H1 (cell line): ENCODE measurements at regions not wholly inside any gene's neighbourhood (a gene's known extent, or its start where the extent isn't known, plus 50 kb on each side); places are given as distances from the start of the nearest gene placed in this dataset.

Experiments used
- CTCF ChIA-PET: fragments of 300-600 bp; sonication (Branson Sonifier 250); formaldehyde crosslinking; loops from one replicate; lab custom pipeline; 2021; ENCODE audit not compliant: partially characterized antibody; lab: Charles Lee
- POLR2A ChIA-PET: fragments of 300-600 bp; sonication (Branson Sonifier 250); formaldehyde crosslinking; loops from one replicate; lab custom pipeline; 2021; ENCODE audit warnings: inconsistent platforms; ENCODE audit not compliant: partially characterized antibody; lab: Charles Lee
- DNase-seq, 2 experiments: peaks; one replicate each; pipeline versions ENCODE4 v3.0.0 to v3.0.0-alpha.2; 2010 to 2022; ENCODE audit warnings: low spot score in 2 of 2, low read depth in 1 of 2, mixed read lengths in 1 of 2
- FAIRE-seq: peaks from 2 replicates; lab custom pipeline; 2011; peaks lifted over from hg19 to GRCh38; lab: Jason Lieb, UNC
- H2AFZ ChIP-seq: 2 replicates; pipeline ENCODE4 v1.8.1; 2012; ENCODE audit warnings: low read length, inconsistent platforms
- H2AK5ac ChIP-seq: 2 replicates; pipeline ENCODE4 v1.6.1; 2013; ENCODE audit warnings: low read depth, low read length
- H2BK120ac ChIP-seq: replicated peaks from 2 replicates; pipeline ENCODE3; 2013; ENCODE audit warnings: low read depth, low read length, inconsistent platforms
- H2BK12ac ChIP-seq: 2 replicates; pipeline ENCODE4 v1.6.1; 2013; ENCODE audit warnings: low read depth, low read length
- H2BK15ac ChIP-seq: 2 replicates; pipeline ENCODE4 v1.6.1; 2013; ENCODE audit warnings: low read length
- H2BK20ac ChIP-seq: 2 replicates; pipeline ENCODE4 v1.6.1; 2013; ENCODE audit warnings: low read length
- H2BK5ac ChIP-seq: 2 replicates; pipeline ENCODE4 v1.6.1; 2013; ENCODE audit warnings: low read depth, low read length
- H3K14ac ChIP-seq: 2 replicates; pipeline ENCODE4 v1.6.1; 2013; ENCODE audit warnings: inconsistent platforms; ENCODE audit not compliant: insufficient read length
- H3K18ac ChIP-seq: 2 replicates; pipeline ENCODE4 v1.6.1; 2013; ENCODE audit warnings: low read length; ENCODE audit errors: extremely low read depth
- H3K23ac ChIP-seq: 2 replicates; pipeline ENCODE4 v1.6.1; 2013; ENCODE audit warnings: inconsistent platforms; ENCODE audit not compliant: insufficient read length
- H3K23me2 ChIP-seq: 2 replicates; pipeline ENCODE4 v1.6.1; 2013; ENCODE audit warnings: low read depth, low read length
- H3K27ac ChIP-seq: 2 replicates; pipeline ENCODE4 v1.6.1; 2011; ENCODE audit warnings: low read depth, low read length, inconsistent platforms
- H3K27me3 ChIP-seq, 4 experiments: replicated peaks in 1 of 4; 1 replicate in 1 of 4; 2 replicates in 3 of 4; pipeline versions ENCODE4 v1.6.1 to v1.8.1; 2011 to 2013; ENCODE audit warnings: low read length in 3 of 4, mild to moderate bottlenecking in 3 of 4, inconsistent platforms in 2 of 4, mixed read lengths in 2 of 4, moderate library complexity in 1 of 4; ENCODE audit not compliant: control insufficient read depth in 3 of 4, insufficient read depth in 3 of 4; ENCODE audit errors: extremely low read depth in 1 of 4
- H3K36me3 ChIP-seq, 4 experiments: 2 replicates each; pipeline versions ENCODE4 v1.6.1 to v1.8.1; 2011 to 2013; ENCODE audit warnings: mild to moderate bottlenecking in 4 of 4, low read length in 3 of 4, moderate library complexity in 2 of 4, control low read depth in 1 of 4, inconsistent platforms in 1 of 4; ENCODE audit not compliant: insufficient read depth in 4 of 4, control insufficient read depth in 2 of 4
- H3K4ac ChIP-seq: replicated peaks from 2 replicates; pipeline ENCODE3; 2013; ENCODE audit warnings: low read length, low read depth, mixed read lengths, inconsistent platforms; ENCODE audit not compliant: insufficient read length
- H3K4me1 ChIP-seq, 4 experiments: replicated peaks in 1 of 4; 1 replicate in 1 of 4; 2 replicates in 3 of 4; pipeline versions ENCODE4 v1.6.1 to v1.8.1; 2011 to 2013; ENCODE audit warnings: low read length in 3 of 4, inconsistent platforms in 2 of 4, mixed read lengths in 1 of 4; ENCODE audit not compliant: insufficient read depth in 4 of 4, control insufficient read depth in 3 of 4
- H3K4me2 ChIP-seq, 2 experiments: 2 replicates each; pipeline versions ENCODE4 v1.6.1 to v1.8.1; 2011 to 2013; ENCODE audit warnings: low read depth in 2 of 2, low read length in 2 of 2, control low read depth in 1 of 2, inconsistent platforms in 1 of 2, mild to moderate bottlenecking in 1 of 2; ENCODE audit not compliant: insufficient read depth in 1 of 2
- H3K4me3 ChIP-seq, 4 experiments: fragments of 200-600, 300-600 bp in 1 of 4; sonication (generic), shearing (Covaris generic), sonication (Bioruptor Twin) in 1 of 4; 2 replicates each; pipeline versions ENCODE4 v1.5.1 to v1.8.1; 2011 to 2016; ENCODE audit warnings: low read length in 4 of 4, low read depth in 3 of 4, control low read depth in 2 of 4, inconsistent platforms in 2 of 4, mild to moderate bottlenecking in 2 of 4, mixed read lengths in 1 of 4, moderate library complexity in 1 of 4; ENCODE audit not compliant: insufficient read depth in 2 of 4; ENCODE audit errors: extremely low read depth in 1 of 4
- H3K56ac ChIP-seq: replicated peaks from 2 replicates; pipeline ENCODE3; 2013; ENCODE audit warnings: low read depth, mild to moderate bottlenecking, mixed read lengths, low read length, inconsistent platforms; ENCODE audit not compliant: insufficient read length
- H3K79me1 ChIP-seq: 2 replicates; pipeline ENCODE4 v1.6.1; 2013; ENCODE audit warnings: low read depth, low read length, control low read depth
- H3K79me2 ChIP-seq, 2 experiments: 2 replicates each; pipeline versions ENCODE4 v1.6.1 to v1.8.1; 2012 to 2013; ENCODE audit warnings: low read length in 2 of 2, mild to moderate bottlenecking in 2 of 2, inconsistent platforms in 1 of 2; ENCODE audit not compliant: insufficient read depth in 2 of 2, control insufficient read depth in 1 of 2
- H3K9ac ChIP-seq, 4 experiments: replicated peaks in 1 of 4; 1 replicate in 1 of 4; 2 replicates in 3 of 4; pipeline versions ENCODE4 v1.6.1 to v1.8.1; 2011 to 2013; ENCODE audit warnings: low read depth in 3 of 4, low read length in 3 of 4, control low read depth in 2 of 4, mild to moderate bottlenecking in 2 of 4, moderate library complexity in 2 of 4, inconsistent platforms in 1 of 4; ENCODE audit errors: extremely low read depth in 1 of 4
- H3K9me3 ChIP-seq, 2 experiments: 2 replicates each; pipeline versions ENCODE4 v1.6.1 to v1.8.1; 2012 to 2013; ENCODE audit warnings: mild to moderate bottlenecking in 2 of 2, moderate library complexity in 2 of 2, control low read depth in 1 of 2, inconsistent platforms in 1 of 2, low read depth in 1 of 2, low read length in 1 of 2, mixed read lengths in 1 of 2; ENCODE audit not compliant: insufficient read depth in 2 of 2
- H4K20me1 ChIP-seq, 2 experiments: replicated peaks in 1 of 2; 2 replicates each; pipeline versions ENCODE3 to v1.8.1; 2011 to 2013; ENCODE audit warnings: inconsistent platforms in 2 of 2, low read length in 2 of 2, mild to moderate bottlenecking in 1 of 2; ENCODE audit not compliant: insufficient read depth in 2 of 2, control insufficient read depth in 1 of 2
- H4K5ac ChIP-seq: 2 replicates; pipeline ENCODE4 v1.6.1; 2013; ENCODE audit warnings: low read length, low read depth, mixed read lengths, inconsistent platforms; ENCODE audit not compliant: insufficient read length
- H4K8ac ChIP-seq: 2 replicates; pipeline ENCODE4 v1.8.0; 2013; ENCODE audit warnings: mild to moderate bottlenecking, moderate library complexity, low read length, inconsistent platforms; ENCODE audit not compliant: insufficient read depth; ENCODE audit errors: extremely low read depth
- H4K91ac ChIP-seq: replicated peaks from 2 replicates; pipeline ENCODE3; 2013; ENCODE audit warnings: low read length, mixed read lengths, inconsistent platforms; ENCODE audit not compliant: insufficient read length
- BACH1 ChIP-seq: IDR thresholded peaks from 2 replicates; pipeline ENCODE4 v1.6.1; 2012; ENCODE audit warnings: low read length, improper control_type of control experiment
- GTF2F1 ChIP-seq: IDR thresholded peaks from 2 replicates; pipeline ENCODE4 v1.6.1; 2012; ENCODE audit warnings: low read depth, low read length, improper control_type of control experiment, borderline replicate concordance
- RBBP5 ChIP-seq: IDR thresholded peaks from 2 replicates; pipeline ENCODE4 v1.7.1; 2012; ENCODE audit warnings: low read depth, mild to moderate bottlenecking, inconsistent platforms, low read length, moderate library complexity, borderline replicate concordance
- SP1 ChIP-seq: IDR thresholded peaks from 2 replicates; pipeline ENCODE4 v1.6.1; 2011; ENCODE audit warnings: low read depth, low read length
- SUZ12 ChIP-seq: fragments of 200-600 bp; sonication (generic); IDR thresholded peaks from 2 replicates; pipeline ENCODE4 v1.6.1; 2012; ENCODE audit warnings: mild to moderate bottlenecking, inconsistent platforms, low read length, moderate library complexity, mixed read lengths
- TAF7 ChIP-seq: optimal IDR thresholded peaks from 2 replicates; pipeline ENCODE3; 2011; ENCODE audit warnings: low read depth, mild to moderate bottlenecking, inconsistent platforms, low read length, moderate library complexity, borderline replicate concordance
- WGBS, 2 experiments: shearing (Covaris generic) in 1 of 2; methylation state at CpG; one replicate each; pipeline versions ENCODE4 v1.1.6 to v1.1.7; 2013 to 2015; ENCODE audit warnings: low lambda C conversion rate in 2 of 2, mixed read lengths in 2 of 2, inconsistent platforms in 1 of 2, low coverage in 1 of 2, missing lambda C conversion rate in 1 of 2; ENCODE audit not compliant: insufficient replicate concordance in 2 of 2, insufficient coverage in 1 of 2, insufficient read length in 1 of 2; ENCODE audit errors: extremely low coverage in 1 of 2, missing lambda C conversion rate in 1 of 2; 5-methylcytosine and 5-hydroxymethylcytosine counted together

DNA sequence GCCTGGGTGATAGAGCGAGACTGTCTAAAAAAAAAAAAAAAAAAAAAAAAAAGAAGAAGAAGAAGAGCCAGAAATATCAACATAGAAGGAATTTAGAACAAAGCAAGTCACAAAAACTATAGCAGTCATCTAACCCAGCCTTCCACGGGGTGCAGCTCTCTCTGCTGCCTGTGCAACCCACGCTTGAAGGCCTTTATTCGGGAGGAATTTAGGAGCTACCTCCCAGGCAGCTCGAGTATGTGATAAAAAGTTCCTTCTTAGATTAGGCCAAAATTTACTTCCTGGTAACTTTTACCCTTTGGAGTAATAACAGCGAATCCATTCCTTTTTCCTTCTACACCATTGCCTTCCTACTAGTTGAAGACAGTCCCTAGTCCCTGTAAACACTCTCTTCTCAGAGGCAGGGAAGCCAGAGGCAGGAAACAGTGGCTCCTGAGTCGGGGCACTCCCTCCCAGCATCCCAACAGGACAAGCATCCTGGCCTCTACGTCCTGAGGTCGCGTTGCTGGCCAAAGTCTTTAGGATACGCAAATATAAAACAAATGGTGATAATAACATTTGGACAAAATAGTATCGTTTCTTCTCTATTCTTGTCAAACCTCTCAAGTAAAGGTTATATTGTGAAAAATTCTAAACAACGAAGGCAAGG is 109.3 kb upstream of the KMT2C start:
- H2BK20ac ChIP-seq, result peak overlapping the region; percentile 80
- peak overlapping the region in 1 of 4 experiments; percentile 48; a peak in 2 of 8 replicates for H3K4me3 ChIP-seq
- 0 out of 2 replicates have a peak overlapping the region, but pooled peaks have one; percentile 2 for H2AFZ ChIP-seq
- peaks cover 0 to 5% of the 10 kb centered on the region in 2 experiments; a peak in 1 of 4 replicates for H3K9me3 ChIP-seq
- peaks cover 4 to 12% (median 5%) of the 10 kb centered on the region in 4 experiments for H3K4me1 ChIP-seq
- no peak overlapping the region for H3K9ac ChIP-seq
- ChIA-PET CTCF (interaction anchor here (1.2 kb wide), 1 partner anchor 24 kb away, joined by 3 read pairs; no protein-coding TSS in a partner anchor), POLR2A (interaction anchor here (0.9 to 1.9 kb wide), 5 partner anchors 9 to 81 kb away, joined by 3 to 10 read pairs (median 4); no protein-coding TSS in a partner anchor)
- H3K79me2 ChIP-seq, result no peaks in the 10 kb centered on the region
- H3K56ac ChIP-seq, result no peak overlapping the region
- no peaks in the 10 kb centered on the region for H3K36me3 ChIP-seq
- H2BK12ac ChIP-seq, result no peak overlapping the region; the same call in 1 of the 2 replicates
- peak overlapping the region; percentile 48 for H4K5ac ChIP-seq
- no peak for FAIRE-seq
- H3K23ac ChIP-seq, result no peak overlapping the region
- no peaks in the 10 kb centered on the region for H3K27me3 ChIP-seq
- H2AK5ac ChIP-seq, result no peak overlapping the region
- H2BK5ac ChIP-seq, result peak overlapping the region; percentile 48
- no peak overlapping the region for H3K14ac ChIP-seq
- WGBS, 2 experiments, result 43% methylated on average over 12 of the region's 13 CpGs; no CpG with 5 or more reads in 1 of the 2 experiments
- H4K20me1 ChIP-seq, result no peaks in the 10 kb centered on the region
- H3K4ac ChIP-seq, result no peak overlapping the region
- H4K8ac ChIP-seq, result no peak overlapping the region
- no peak for DNase-seq
- H2BK120ac ChIP-seq, result peak overlapping the region; percentile 35
- peak overlapping the region; percentile 78 for H3K18ac ChIP-seq
- H3K4me2 ChIP-seq, result peak overlapping the region; percentile 65 to 84; a peak in 2 of 4 replicates
- no peak overlapping the region for H2BK15ac ChIP-seq
- no peaks in the 10 kb centered on the region for H3K23me2 ChIP-seq
- H3K27ac ChIP-seq, result no peak overlapping the region
- no peak for TF ChIP-seq GTF2F1
- TF ChIP-seq SUZ12, result no peak
- 0 out of 2 replicates have a peak, but pooled peaks have one; percentile 43 for TF ChIP-seq RBBP5
- TF ChIP-seq TAF7, result no peak
- TF ChIP-seq BACH1, result no peak
- TF ChIP-seq SP1, result no peak
- H4K91ac ChIP-seq, result peak overlapping the region; percentile 72
- H3K79me1 ChIP-seq, result no peaks in the 10 kb centered on the region
